PC-9 (cell line): ENCODE measurements at regions not wholly inside any gene's neighbourhood (a gene's known extent, or its start where the extent isn't known, plus 50 kb on each side); places are given as distances from the start of the nearest gene placed in this dataset.

ENCODE experiments used
- BruUV-seq: library from RNA; stranded (reverse); fragments of 400-500 nt; replicated peaks from 2 replicates; lab custom pipeline; 2021; lab: Mats Ljungman, UMichigan
- CTCF ChIA-PET: fragments of 300-600 bp; sonication (Branson Sonifier 250); formaldehyde crosslinking; loops from one replicate; lab custom pipeline; 2022; ENCODE audit warnings: antibody characterized with exemption; lab: Charles Lee
- POLR2A ChIA-PET: fragments of 300-600 bp; sonication (Branson Sonifier 250); formaldehyde crosslinking; loops from one replicate; lab custom pipeline; 2022; ENCODE audit warnings: antibody characterized with exemption; ENCODE audit not compliant: unreplicated experiment; lab: Charles Lee
- DNase-seq, 2 experiments: peaks; one replicate each; pipeline versions ENCODE4 v3.0.0 to v3.0.0-alpha.2; 2015 to 2022; ENCODE audit warnings: mixed read lengths in 1 of 2
- H2AFZ ChIP-seq: fragments of 200-600 bp; sonication (generic); 2 replicates; pipeline ENCODE4 v1.8.1; 2017; ENCODE audit warnings: antibody characterized with exemption
- H3F3A ChIP-seq: fragments of 200-600 bp; sonication (generic); 2 replicates; pipeline ENCODE4 v1.8.1; 2017; ENCODE audit warnings: antibody characterized with exemption, mild to moderate bottlenecking, low read depth; ENCODE audit not compliant: insufficient read depth
- H3K27ac ChIP-seq: fragments of 200-600 bp; sonication (generic); 2 replicates; pipeline ENCODE4 v1.6.1; 2016; ENCODE audit warnings: mixed run types
- H3K27me3 ChIP-seq: fragments of 200-600 bp; sonication (generic); 2 replicates; pipeline ENCODE4 v1.6.1; 2016; ENCODE audit warnings: low read depth, mixed run types; ENCODE audit not compliant: insufficient read depth
- H3K36me3 ChIP-seq: fragments of 200-600 bp; sonication (generic); 2 replicates; pipeline ENCODE4 v1.6.1; 2016; ENCODE audit warnings: low read depth, mixed run types
- H3K4me1 ChIP-seq: fragments of 200-600 bp; sonication (generic); replicated peaks from 2 replicates; pipeline ENCODE4 v1.6.1; 2016; ENCODE audit warnings: mixed run types; ENCODE audit not compliant: insufficient read depth
- H3K4me2 ChIP-seq: fragments of 200-600 bp; sonication (generic); 2 replicates; pipeline ENCODE4 v1.6.1; 2017; ENCODE audit warnings: mixed run types
- H3K4me3 ChIP-seq: fragments of 200-600 bp; sonication (generic); 2 replicates; pipeline ENCODE4 v1.6.1; 2016; ENCODE audit warnings: mixed run types
- H3K79me2 ChIP-seq: fragments of 200-600 bp; sonication (generic); 2 replicates; pipeline ENCODE4 v1.6.1; 2017; ENCODE audit warnings: low read depth, mixed run types
- H3K9me2 ChIP-seq: fragments of 200-600 bp; sonication (generic); 2 replicates; pipeline ENCODE4 v1.8.1; 2017; ENCODE audit warnings: mild to moderate bottlenecking; ENCODE audit not compliant: insufficient read depth
- H3K9me3 ChIP-seq: fragments of 200-600 bp; sonication (generic); 2 replicates; pipeline ENCODE4 v1.8.1; 2016; ENCODE audit warnings: low read depth; ENCODE audit not compliant: insufficient read depth
- H4K20me1 ChIP-seq: fragments of 200-600 bp; sonication (generic); 2 replicates; pipeline ENCODE4 v1.8.1; 2017; ENCODE audit not compliant: insufficient read depth
- CTCF ChIP-seq: fragments of 200-600 bp; sonication (generic); conservative IDR thresholded peaks from 2 replicates; pipeline ENCODE4 v1.6.1; 2017; ENCODE audit warnings: mixed run types, antibody characterized with exemption, mild to moderate bottlenecking, moderate library complexity
- EZH2 ChIP-seq: fragments of 200-600 bp; sonication (generic); IDR thresholded peaks from 2 replicates; pipeline ENCODE4 v1.8.0; 2017; ENCODE audit warnings: antibody characterized with exemption, low read depth
- intact Hi-C: fragments of 100-400 bp; cut with micrococcal nuclease; formaldehyde crosslinking; loops from one replicate; pipeline ENCODE4 v1.10.0; 2022; ENCODE audit not compliant: unreplicated experiment

GRCh38 chr12:90883456-90883855 lies 71.5 kb downstream of the CCER1 start:
- TF ChIP-seq CTCF (no peak), EZH2 (no peak)
- intact Hi-C loops = no loop called here
- no TSS peak for BruUV-seq
- Histone ChIP-seq H3K9me2 (peaks cover 7% of the 10 kb centered on the region; the same call in 1 of the 2 replicates), H3K4me1 (no peaks in the 10 kb centered on the region), H2AFZ (no peak overlapping the region), H4K20me1 (no peaks in the 10 kb centered on the region), H3K9me3 (no peaks in the 10 kb centered on the region), H3K4me3 (no peak overlapping the region), H3K36me3 (no peaks in the 10 kb centered on the region), H3K79me2 (no peaks in the 10 kb centered on the region), H3K4me2 (no peak overlapping the region), H3K27ac (no peak overlapping the region), H3F3A (no peaks in the 10 kb centered on the region), H3K27me3 (no peaks in the 10 kb centered on the region)
- ChIA-PET POLR2A (no interaction called here), CTCF (no interaction called here)
- DNase-seq = no peak

- Histone ChIP-seq H3K9me3 (no peaks in the 10 kb centered on the region), H3K27ac (no peak overlapping the region), H3F3A (no peaks in the 10 kb centered on the region), H3K4me3 (no peak overlapping the region), H3K36me3 (no peaks in the 10 kb centered on the region), H4K20me1 (no peaks in the 10 kb centered on the region), H2AFZ (peak overlapping the region; percentile 12; the same call in 1 of the 2 replicates), H3K27me3 (no peaks in the 10 kb centered on the region), H3K79me2 (no peaks in the 10 kb centered on the region), H3K4me1 (no peaks in the 10 kb centered on the region), H3K9me2 (no peaks in the 10 kb centered on the region), H3K4me2 (no peak overlapping the region)
- intact Hi-C loops = no loop called here
- no TSS peak for BruUV-seq
- DNase-seq = no peak
- TF ChIP-seq EZH2 (no peak), CTCF (no peak)
- ChIA-PET POLR2A (no interaction called here), CTCF (no interaction called here)
These were observed 83.3 kb downstream of the CCER1 start for GRCh38 chr12:90871726-90872096.

GRCh38 chr12:90870971-90871725 lies 83.8 kb downstream of the CCER1 start:
- Histone ChIP-seq H3K27me3 (no peaks in the 10 kb centered on the region), H3K4me3 (no peak overlapping the region)

More at GRCh38 chr12:90870971-90871725, 83.8 kb downstream of the CCER1 start:
- ChIA-PET POLR2A (no interaction called here), CTCF (no interaction called here)
- Histone ChIP-seq H3K9me3 (no peaks in the 10 kb centered on the region), H3F3A (no peaks in the 10 kb centered on the region), H3K79me2 (no peaks in the 10 kb centered on the region), H3K27ac (no peak overlapping the region), H2AFZ (peak overlapping the region; percentile 16; the same call in 1 of the 2 replicates), H3K36me3 (no peaks in the 10 kb centered on the region), H3K4me1 (no peaks in the 10 kb centered on the region), H4K20me1 (no peaks in the 10 kb centered on the region), H3K4me2 (no peak overlapping the region), H3K9me2 (no peaks in the 10 kb centered on the region)
- no TSS peak for BruUV-seq
- intact Hi-C loops = no loop called here
- DNase-seq = no peak
- TF ChIP-seq EZH2 (no peak), CTCF (no peak)
